Panc1 (cell line): ENCODE measurements at regions not wholly inside any gene's neighbourhood (a gene's known extent, or its start where the extent isn't known, plus 50 kb on each side); places are given as distances from the start of the nearest gene placed in this dataset.

Experiments
- ATAC-seq: fragments of 200-7000 bp; cut with Tn5 transposase; 2 replicates; pipeline ENCODE4 v1.9.1; 2020; ENCODE audit warnings: mild to moderate bottlenecking, moderate library complexity
- BruUV-seq: library from RNA; stranded (reverse); fragments of 400-500 nt; replicated peaks from 2 replicates; lab custom pipeline; 2021; lab: Mats Ljungman, UMichigan
- CTCF ChIA-PET: fragments of 300-600 bp; sonication (Branson Sonifier 250); formaldehyde crosslinking; loops from one replicate; lab custom pipeline; 2022; ENCODE audit warnings: antibody characterized with exemption; lab: Charles Lee
- POLR2A ChIA-PET: fragments of 300-600 bp; sonication (Branson Sonifier 250); formaldehyde crosslinking; loops from one replicate; lab custom pipeline; 2022; ENCODE audit warnings: antibody characterized with exemption; lab: Charles Lee
- DNase-seq: peaks from one replicate; pipeline ENCODE4 v3.0.0-alpha.2; 2010; ENCODE audit warnings: low read depth, low spot score
- H3K27ac ChIP-seq: 2 replicates; pipeline ENCODE4 v1.5.1; 2011; ENCODE audit warnings: mild to moderate bottlenecking, low read length, inconsistent platforms
- H3K27me3 ChIP-seq: fragments of 200-500 bp; sonication (Bioruptor generic); 2 replicates; pipeline ENCODE4 v1.6.0; 2014; ENCODE audit warnings: low read length, inconsistent platforms; ENCODE audit not compliant: control insufficient read depth, insufficient read depth
- H3K36me3 ChIP-seq: fragments of 200-500 bp; sonication (Bioruptor generic); 2 replicates; pipeline ENCODE4 v1.5.1; 2014; ENCODE audit warnings: inconsistent platforms, mild to moderate bottlenecking, low read length, moderate library complexity; ENCODE audit not compliant: control insufficient read depth, insufficient read depth
- H3K4me1 ChIP-seq: 2 replicates; pipeline ENCODE4 v1.5.1; 2011; ENCODE audit warnings: inconsistent platforms, mild to moderate bottlenecking, low read length, moderate library complexity; ENCODE audit not compliant: control insufficient read depth, insufficient read depth
- H3K4me3 ChIP-seq, 2 experiments: 2 replicates each; pipeline ENCODE4 v1.5.1; 2011 to 2012; ENCODE audit warnings: low read depth in 2 of 2, low read length in 2 of 2, mild to moderate bottlenecking in 2 of 2, inconsistent platforms in 1 of 2, moderate library complexity in 1 of 2
- H3K9me3 ChIP-seq: fragments of 200-500 bp; sonication (Bioruptor generic); 2 replicates; pipeline ENCODE4 v1.5.1; 2014; ENCODE audit warnings: low read depth, mild to moderate bottlenecking, inconsistent platforms, low read length, moderate library complexity; ENCODE audit not compliant: control insufficient read depth, insufficient read depth
- CTCF ChIP-seq: fragments of 450-650 bp; IDR thresholded peaks from 2 replicates; pipeline ENCODE4 v1.5.1; 2017; ENCODE audit warnings: mild to moderate bottlenecking
- POLR2AphosphoS5 ChIP-seq: IDR thresholded peaks from 2 replicates; pipeline ENCODE4 v1.6.1; 2012; ENCODE audit warnings: mild to moderate bottlenecking, low read depth, low read length, moderate library complexity
- REST ChIP-seq, 2 experiments: IDR thresholded peaks; 2 replicates each; pipeline ENCODE4 v1.6.1; 2011 to 2012; ENCODE audit warnings: low read depth in 2 of 2, control low read depth in 1 of 2, low read length in 1 of 2, mild to moderate bottlenecking in 1 of 2, moderate library complexity in 1 of 2; ENCODE audit not compliant: insufficient read depth in 1 of 2
- SIN3A ChIP-seq: IDR thresholded peaks from 2 replicates; pipeline ENCODE4 v1.6.1; 2012; ENCODE audit warnings: low read depth, mild to moderate bottlenecking, low read length, moderate library complexity, borderline replicate concordance; ENCODE audit not compliant: insufficient read depth
- TCF7L2 ChIP-seq: IDR thresholded peaks from 2 replicates; pipeline ENCODE4 v1.6.1; 2011; ENCODE audit warnings: mild to moderate bottlenecking, low read depth, low read length, inconsistent platforms
- in situ Hi-C: cut with HindIII; loops from 2 replicates; pipeline ENCODE4 v1.10.0; 2016; ENCODE audit warnings: low sequenced_read_pairs, low pct_unique_long_range_greater_than_20kb
- intact Hi-C: fragments of 100-400 bp; cut with micrococcal nuclease; formaldehyde crosslinking; loops from one replicate; pipeline ENCODE4 v1.10.0; 2022; ENCODE audit not compliant: unreplicated experiment

- no peak overlapping the region for H3K27ac ChIP-seq
- ATAC-seq (no peak), DNase-seq (no peak)
- ChIA-PET POLR2A (no interaction called here), CTCF (no interaction called here)
- intact Hi-C loops = no loop called here
- H3K27me3 ChIP-seq = no peaks in the 10 kb centered on the region
- H3K9me3 ChIP-seq = no peaks in the 10 kb centered on the region
- no TSS peak for BruUV-seq
- no peak overlapping the region for H3K4me3 ChIP-seq
- in situ Hi-C loops = no loop called here
- TF ChIP-seq REST (IDR thresholded peaks at IDR 0.05; ENCODE audit: insufficient read depth in 1 of 2, low read depth in 2 of 2, low read length in 1 of 2) (no peak), SIN3A (no peak), CTCF (no peak), TCF7L2 (no peak), POLR2AphosphoS5 (no peak)
- no peaks in the 10 kb centered on the region for H3K36me3 ChIP-seq
- H3K4me1 ChIP-seq = no peaks in the 10 kb centered on the region
Measured at GRCh38 chr1:217253985-217254384, 376.9 kb downstream of the GPATCH2 start.

- in situ Hi-C loops = no loop called here
- CTCF ChIA-PET = no interaction called here
- intact Hi-C loops = no loop called here
Measured at GRCh38 chr1:217253351-217253750, 377.5 kb downstream of the GPATCH2 start.

More at GRCh38 chr1:217253351-217253750, 377.5 kb downstream of the GPATCH2 start:
- POLR2A ChIA-PET = no interaction called here
- no peak overlapping the region for H3K27ac ChIP-seq
- BruUV-seq = no TSS peak
- H3K4me3 ChIP-seq = no peak overlapping the region
- H3K4me1 ChIP-seq = no peaks in the 10 kb centered on the region
- H3K9me3 ChIP-seq = no peaks in the 10 kb centered on the region
- no peaks in the 10 kb centered on the region for H3K27me3 ChIP-seq
- DNase-seq (no peak), ATAC-seq (no peak)
- no peak for TF ChIP-seq REST (IDR thresholded peaks at IDR 0.05; ENCODE audit: insufficient read depth in 1 of 2, low read depth in 2 of 2, low read length in 1 of 2)
- no peak for TF ChIP-seq SIN3A
- TF ChIP-seq TCF7L2 = no peak
- no peak for TF ChIP-seq POLR2AphosphoS5
- no peak for TF ChIP-seq CTCF
- no peaks in the 10 kb centered on the region for H3K36me3 ChIP-seq
